GM23248 (cell line): ENCODE measurements at regions not wholly inside any gene's neighbourhood (a gene's known extent, or its start where the extent isn't known, plus 50 kb on each side); places are given as distances from the start of the nearest gene placed in this dataset.

ENCODE experiments used
- DNase-seq: peaks from one replicate; pipeline ENCODE4 v3.0.0-alpha.2; 2015
- H2AFZ ChIP-seq: fragments of 200-600 bp; sonication (generic); 2 replicates; pipeline ENCODE4 v1.6.1; 2016; ENCODE audit warnings: antibody characterized with exemption
- H3F3A ChIP-seq: fragments of 200-600 bp; sonication (generic); 2 replicates; pipeline ENCODE4 v1.6.1; 2016; ENCODE audit warnings: mild to moderate bottlenecking, antibody characterized with exemption, mixed run types; ENCODE audit not compliant: insufficient read depth
- H3K27ac ChIP-seq: fragments of 200-600 bp; sonication (generic); 2 replicates; pipeline ENCODE4 v1.5.1; 2016; ENCODE audit warnings: mild to moderate bottlenecking
- H3K27me3 ChIP-seq: fragments of 200-600 bp; sonication (generic); replicated peaks from 2 replicates; pipeline ENCODE4 v1.6.1; 2016; ENCODE audit warnings: mild to moderate bottlenecking; ENCODE audit not compliant: insufficient read depth
- H3K36me3 ChIP-seq: fragments of 200-600 bp; sonication (generic); 2 replicates; pipeline ENCODE4 v1.6.1; 2016; ENCODE audit warnings: low read depth, mild to moderate bottlenecking
- H3K4me1 ChIP-seq: fragments of 200-600 bp; sonication (generic); 2 replicates; pipeline ENCODE4 v1.6.1; 2016; ENCODE audit warnings: mild to moderate bottlenecking; ENCODE audit not compliant: insufficient read depth
- H3K4me2 ChIP-seq: fragments of 200-600 bp; sonication (generic); one replicate; pipeline ENCODE4 v1.6.1; 2016; ENCODE audit warnings: mild to moderate bottlenecking; ENCODE audit not compliant: unreplicated experiment
- H3K4me3 ChIP-seq: fragments of 200-600 bp; sonication (generic); 2 replicates; pipeline ENCODE4 v1.5.1; 2016; ENCODE audit warnings: mild to moderate bottlenecking
- H3K79me2 ChIP-seq: fragments of 200-600 bp; sonication (generic); 2 replicates; pipeline ENCODE4 v1.6.1; 2016; ENCODE audit warnings: mild to moderate bottlenecking; ENCODE audit not compliant: insufficient read depth
- H3K9ac ChIP-seq: fragments of 200-600 bp; sonication (generic); 2 replicates; pipeline ENCODE4 v1.6.1; 2016; ENCODE audit warnings: mild to moderate bottlenecking
- H3K9me2 ChIP-seq: fragments of 200-600 bp; sonication (generic); 2 replicates; pipeline ENCODE4 v1.6.1; 2016; ENCODE audit warnings: mixed run types, mild to moderate bottlenecking, moderate library complexity; ENCODE audit not compliant: insufficient read depth
- H3K9me3 ChIP-seq: fragments of 200-600 bp; sonication (generic); one replicate; pipeline ENCODE4 v1.6.1; 2017; ENCODE audit warnings: low read depth
- H4K20me1 ChIP-seq: fragments of 200-600 bp; sonication (generic); 2 replicates; pipeline ENCODE4 v1.6.0; 2016; ENCODE audit not compliant: insufficient read depth
- EZH2 ChIP-seq: fragments of 200-600 bp; sonication (generic); IDR thresholded peaks from 2 replicates; pipeline ENCODE4 v1.6.1; 2018; ENCODE audit warnings: antibody characterized with exemption, mild to moderate bottlenecking; ENCODE audit not compliant: insufficient read depth, poor library complexity, severe bottlenecking
- EZH2phosphoT487 ChIP-seq: fragments of 200-600 bp; sonication (generic); IDR thresholded peaks from 2 replicates; pipeline ENCODE4 v1.6.1; 2018; ENCODE audit warnings: antibody characterized with exemption, moderate library complexity, mild to moderate bottlenecking, low read depth; ENCODE audit not compliant: insufficient read depth
- WGBS, 2 experiments: methylation state at CpG; one replicate each; pipeline ENCODE4 v1.1.6; 2015 to 2017; ENCODE audit warnings: low lambda C conversion rate in 2 of 2, low coverage in 1 of 2; ENCODE audit errors: missing lambda C conversion rate in 2 of 2; 5-methylcytosine and 5-hydroxymethylcytosine counted together
- in situ Hi-C: fragments of 300-500 bp; cut with MboI; formaldehyde crosslinking; loops from 2 replicates; pipeline ENCODE4 v1.15.0; 2020

GRCh38 chr9:88219601-88220000 is 81.3 kb upstream of the SPATA31C2 start:
- no peak overlapping the region for H3K27ac ChIP-seq
- TF ChIP-seq EZH2 (no peak), EZH2phosphoT487 (no peak)
- no peaks in the 10 kb centered on the region for H3K79me2 ChIP-seq
- no peaks in the 10 kb centered on the region for H3F3A ChIP-seq
- H2AFZ ChIP-seq = no peak overlapping the region
- no peaks in the 10 kb centered on the region for H3K36me3 ChIP-seq
- 5 to 7% methylated on average over 4 of the region's 4 CpGs for WGBS, 2 experiments
- in situ Hi-C loops = no loop called here
- H3K27me3 ChIP-seq = no peaks in the 10 kb centered on the region
- no peaks in the 10 kb centered on the region for H3K9me2 ChIP-seq
- no peak for DNase-seq
- no peaks in the 10 kb centered on the region for H4K20me1 ChIP-seq
- no peaks in the 10 kb centered on the region for H3K9me3 ChIP-seq
- no peak overlapping the region for H3K9ac ChIP-seq
- H3K4me2 ChIP-seq = no peak overlapping the region
- no peaks in the 10 kb centered on the region for H3K4me1 ChIP-seq
- no peak overlapping the region for H3K4me3 ChIP-seq

- Histone ChIP-seq H3F3A (no peaks in the 10 kb centered on the region), H3K9me2 (no peaks in the 10 kb centered on the region), H3K79me2 (no peaks in the 10 kb centered on the region), H3K4me1 (no peaks in the 10 kb centered on the region), H3K27me3 (no peaks in the 10 kb centered on the region), H4K20me1 (no peaks in the 10 kb centered on the region), H2AFZ (no peak overlapping the region), H3K4me2 (peak overlapping the region; percentile 5), H3K4me3 (no peak overlapping the region), H3K9me3 (no peaks in the 10 kb centered on the region), H3K9ac (no peak overlapping the region), H3K27ac (no peak overlapping the region), H3K36me3 (no peaks in the 10 kb centered on the region)
- 69 to 75% methylated on average over 3 of the region's 3 CpGs for WGBS, 2 experiments
- DNase-seq = peak; percentile 39
- in situ Hi-C loops = no loop called here
- no peak for TF ChIP-seq EZH2phosphoT487
- TF ChIP-seq EZH2 = no peak
These were observed 80.5 kb upstream of the SPATA31C2 start for GRCh38 chr9:88218726-88219125.

DNA sequence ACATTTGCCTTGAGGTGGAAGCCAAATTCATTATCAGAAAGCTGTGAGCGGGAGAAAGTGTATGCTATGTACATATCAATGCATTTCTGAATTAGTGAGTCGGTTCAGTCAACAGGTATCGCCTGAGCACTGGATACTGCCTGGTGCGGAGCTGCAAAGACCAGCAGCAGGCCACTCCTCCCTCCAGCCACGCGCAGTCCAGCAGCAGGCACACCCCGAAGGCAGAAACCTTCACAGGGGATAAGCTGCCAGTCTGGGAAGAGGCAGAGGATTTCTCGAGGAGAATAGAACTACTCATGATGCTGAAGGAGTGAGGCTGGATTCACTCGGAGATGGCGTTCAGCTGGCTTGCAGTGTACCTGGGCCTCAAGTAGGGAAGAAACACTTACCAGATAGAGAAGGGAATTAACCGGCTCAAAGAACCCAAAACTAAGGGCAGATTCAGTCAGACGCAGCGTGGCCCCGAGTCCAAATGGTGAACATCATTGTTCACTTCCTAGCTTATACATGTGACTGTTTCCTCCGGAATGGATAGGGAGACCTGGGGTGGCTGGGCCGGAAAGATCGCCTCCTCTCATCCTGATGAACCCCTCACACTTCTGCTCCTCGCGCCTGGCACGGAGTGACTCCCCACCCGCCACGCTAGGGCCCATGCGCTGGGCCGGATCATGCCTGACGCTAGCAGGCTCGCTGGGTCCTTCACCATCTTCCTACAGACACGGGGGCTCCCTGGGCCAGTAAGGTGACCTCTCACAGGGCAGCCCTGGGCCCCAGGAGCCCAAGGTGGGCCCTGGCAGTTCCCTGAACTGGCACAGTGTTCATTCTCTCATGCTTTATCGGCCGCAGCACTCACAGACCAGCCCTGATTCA is 78.1 kb upstream of the SPATA31C2 start:
- Histone ChIP-seq H3K9ac (no peak overlapping the region), H3K9me3 (no peaks in the 10 kb centered on the region), H3K4me2 (no peak overlapping the region), H3K27me3 (no peaks in the 10 kb centered on the region), H2AFZ (no peak overlapping the region), H3F3A (no peaks in the 10 kb centered on the region), H3K27ac (no peak overlapping the region), H3K79me2 (no peaks in the 10 kb centered on the region), H4K20me1 (no peaks in the 10 kb centered on the region), H3K9me2 (no peaks in the 10 kb centered on the region), H3K4me1 (no peaks in the 10 kb centered on the region), H3K4me3 (no peak overlapping the region), H3K36me3 (no peaks in the 10 kb centered on the region)
- 64 to 66% methylated on average over 29 of the region's 29 CpGs for WGBS, 2 experiments
- DNase-seq = no peak
- in situ Hi-C loops = no loop called here
- TF ChIP-seq EZH2phosphoT487 = no peak

GRCh38 chr9:88215196-88216125 is 77.2 kb upstream of the SPATA31C2 start:
- in situ Hi-C loops = no loop called here
- no peaks in the 10 kb centered on the region for H3F3A ChIP-seq
- H3K4me2 ChIP-seq = no peak overlapping the region
- 46 to 52% methylated on average over 10 of the region's 10 CpGs for WGBS, 2 experiments
- H3K9ac ChIP-seq = no peak overlapping the region
- no peaks in the 10 kb centered on the region for H3K9me2 ChIP-seq
- no peaks in the 10 kb centered on the region for H3K79me2 ChIP-seq
- DNase-seq = no peak
- no peak overlapping the region for H3K4me3 ChIP-seq
- H3K9me3 ChIP-seq = no peaks in the 10 kb centered on the region
- H3K27ac ChIP-seq = no peak overlapping the region
- no peaks in the 10 kb centered on the region for H3K36me3 ChIP-seq
- H3K4me1 ChIP-seq = no peaks in the 10 kb centered on the region
- H4K20me1 ChIP-seq = no peaks in the 10 kb centered on the region
- TF ChIP-seq EZH2phosphoT487 = no peak
- TF ChIP-seq EZH2 = no peak
- H3K27me3 ChIP-seq = no peaks in the 10 kb centered on the region
- H2AFZ ChIP-seq = no peak overlapping the region
